Endodermal cell (in vitro differentiated cells): ENCODE measurements at regions not wholly inside any gene's neighbourhood (a gene's known extent, or its start where the extent isn't known, plus 50 kb on each side); places are given as distances from the start of the nearest gene placed in this dataset.
A peak's percentile ranks its signal among the peaks of the same experiment; 100 is the strongest.

Experiments
- DNase-seq: peaks from one replicate; pipeline ENCODE4 v3.0.0-alpha.2; 2017
- H3K27ac ChIP-seq: 2 replicates; pipeline ENCODE4 v1.5.1; 2013; ENCODE audit warnings: mild to moderate bottlenecking, low read depth, low read length, moderate library complexity
- H3K27me3 ChIP-seq: 2 replicates; pipeline ENCODE4 v1.6.1; 2013; ENCODE audit warnings: mild to moderate bottlenecking, low read length, moderate library complexity; ENCODE audit not compliant: insufficient read depth, control insufficient read depth, poor library complexity, severe bottlenecking
- H3K36me3 ChIP-seq: 2 replicates; pipeline ENCODE4 v1.7.0; 2013; ENCODE audit warnings: mild to moderate bottlenecking, low read length, moderate library complexity; ENCODE audit not compliant: control insufficient read depth, insufficient read depth
- H3K4me1 ChIP-seq: one replicate; pipeline ENCODE4 v1.7.0; 2013; ENCODE audit warnings: low read length; ENCODE audit not compliant: control insufficient read depth, insufficient read depth
- H3K4me3 ChIP-seq: 2 replicates; pipeline ENCODE4 v1.5.1; 2013; ENCODE audit warnings: mild to moderate bottlenecking, low read length, moderate library complexity
- H3K9ac ChIP-seq: 2 replicates; pipeline ENCODE4 v1.6.1; 2013; ENCODE audit warnings: mild to moderate bottlenecking, low read length, moderate library complexity; ENCODE audit not compliant: poor library complexity, severe bottlenecking; ENCODE audit errors: extremely low read depth
- H3K9me3 ChIP-seq: 2 replicates; pipeline ENCODE4 v1.6.1; 2013; ENCODE audit warnings: mild to moderate bottlenecking, low read length, moderate library complexity; ENCODE audit not compliant: control insufficient read depth
- H3K27ac Mint-ChIP-seq: 2 replicates; pipeline ENCODE4 v1.8.0; 2020; ENCODE audit warnings: mixed read lengths
- H3K27me3 Mint-ChIP-seq: 2 replicates; pipeline ENCODE4 v1.8.0; 2021; ENCODE audit warnings: mild to moderate bottlenecking, mixed read lengths; ENCODE audit not compliant: insufficient read depth
- H3K36me3 Mint-ChIP-seq: 2 replicates; pipeline ENCODE4 v1.8.0; 2020; ENCODE audit warnings: low read depth, mixed read lengths
- H3K4me1 Mint-ChIP-seq: 2 replicates; pipeline ENCODE4 v1.8.0; 2020; ENCODE audit warnings: mixed read lengths
- H3K4me3 Mint-ChIP-seq: 2 replicates; pipeline ENCODE4 v1.8.0; 2020; ENCODE audit warnings: mild to moderate bottlenecking, moderate library complexity, mixed read lengths
- H3K9me3 Mint-ChIP-seq: 2 replicates; pipeline ENCODE4 v1.8.0; 2020; ENCODE audit warnings: mild to moderate bottlenecking, mixed read lengths
- CTCF ChIP-seq: fragments of 200-600 bp; sonication (generic); conservative IDR thresholded peaks from 2 replicates; pipeline ENCODE4 v1.5.0; 2021; ENCODE audit warnings: antibody characterized with exemption, mild to moderate bottlenecking
- WGBS, 2 experiments: methylation state at CpG; one replicate each; pipeline versions ENCODE4 v1.1.5 to v1.1.7; 2013; ENCODE audit warnings: missing lambda C conversion rate in 2 of 2, mixed read lengths in 1 of 2; ENCODE audit not compliant: insufficient coverage in 1 of 2, insufficient read length in 1 of 2; 5-methylcytosine and 5-hydroxymethylcytosine counted together

- WGBS, 2 experiments, result 88 to 90% methylated on average over 6 to 8 of the region's 8 CpGs
- Mint-ChIP-seq H3K9me3 (no peaks in the 10 kb centered on the region), H3K4me1 (peaks cover 17% of the 10 kb centered on the region), H3K27me3 (peaks cover 2% of the 10 kb centered on the region), H3K4me3 (no peak overlapping the region), H3K36me3 (no peaks in the 10 kb centered on the region), H3K27ac (no peak overlapping the region)
- Histone ChIP-seq H3K9me3 (no peaks in the 10 kb centered on the region), H3K9ac (no peak overlapping the region), H3K4me1 (no peaks in the 10 kb centered on the region), H3K4me3 (no peak overlapping the region), H3K36me3 (no peaks in the 10 kb centered on the region), H3K27me3 (no peaks in the 10 kb centered on the region), H3K27ac (no peak overlapping the region)
- DNase-seq, result no peak
- TF ChIP-seq CTCF, result no peak
Measured at GRCh38 chr1:67589519-67590233, 95.3 kb upstream of the GADD45A start.

GRCh38 chr1:67590329-67590728 is 94.7 kb upstream of the GADD45A start:
- peaks cover 17% of the 10 kb centered on the region for H3K4me1 Mint-ChIP-seq
- Histone ChIP-seq H3K36me3 (no peaks in the 10 kb centered on the region), H3K4me3 (no peak overlapping the region), H3K9me3 (no peaks in the 10 kb centered on the region), H3K9ac (no peak overlapping the region), H3K4me1 (no peaks in the 10 kb centered on the region), H3K27me3 (no peaks in the 10 kb centered on the region), H3K27ac (no peak overlapping the region)
- peaks cover 2% of the 10 kb centered on the region for H3K27me3 Mint-ChIP-seq
- H3K36me3 Mint-ChIP-seq, result no peaks in the 10 kb centered on the region
- 66% methylated on average over 3 of the region's 3 CpGs; no CpG with 5 or more reads in 1 of the 2 experiments for WGBS, 2 experiments
- no peak overlapping the region for H3K4me3 Mint-ChIP-seq
- DNase-seq, result no peak
- TF ChIP-seq CTCF, result no peak
- H3K9me3 Mint-ChIP-seq, result no peaks in the 10 kb centered on the region
- peak overlapping the region; percentile 8 for H3K27ac Mint-ChIP-seq

GRCh38 chr1:67594764-67595163 is 90.2 kb upstream of the GADD45A start:
- Histone ChIP-seq H3K27ac (no peak overlapping the region), H3K27me3 (no peaks in the 10 kb centered on the region), H3K4me3 (no peak overlapping the region), H3K9me3 (no peaks in the 10 kb centered on the region), H3K9ac (no peak overlapping the region), H3K4me1 (no peaks in the 10 kb centered on the region), H3K36me3 (no peaks in the 10 kb centered on the region)
- 88 to 90% methylated on average over 1 to 2 of the region's 2 CpGs for WGBS, 2 experiments
- DNase-seq, result no peak
- Mint-ChIP-seq H3K9me3 (no peaks in the 10 kb centered on the region), H3K27me3 (no peaks in the 10 kb centered on the region), H3K36me3 (no peaks in the 10 kb centered on the region), H3K27ac (no peak overlapping the region), H3K4me1 (peaks cover 12% of the 10 kb centered on the region), H3K4me3 (no peak overlapping the region)
- TF ChIP-seq CTCF, result no peak
